Endothelial cell of umbilical vein (primary cell): ENCODE measurements at regions not wholly inside any gene's neighbourhood (a gene's known extent, or its start where the extent isn't known, plus 50 kb on each side); places are given as distances from the start of the nearest gene placed in this dataset.
"Not testable (repeated sequence)": the region's sequence is repeated elsewhere in the genome, so short reads cannot be mapped to it uniquely, and the experiment has no call there.

Experiments
- BruUV-seq: library from RNA; stranded (reverse); fragments of 400-500 nt; replicated peaks from 2 replicates; lab custom pipeline; 2021; lab: Mats Ljungman, UMichigan
- CTCF ChIA-PET: fragments of 300-600, 350-600 bp; sonication (Branson Sonifier 250); formaldehyde crosslinking; loops from one replicate; lab custom pipeline; 2021; ENCODE audit warnings: antibody characterized with exemption, inconsistent platforms; lab: Charles Lee
- POLR2A ChIA-PET: fragments of 300-600, 350-600 bp; sonication (Branson Sonifier 250); formaldehyde crosslinking; loops from one replicate; lab custom pipeline; 2021; ENCODE audit warnings: antibody characterized with exemption, inconsistent platforms; lab: Charles Lee
- DNase-seq: peaks from one replicate; pipeline ENCODE4 v3.0.0-alpha.2; 2011; ENCODE audit warnings: low read depth, low spot score
- FAIRE-seq: peaks from 2 replicates; lab custom pipeline; 2011; peaks lifted over from hg19 to GRCh38; lab: Jason Lieb, UNC
- H2AFZ ChIP-seq: 2 replicates; pipeline ENCODE4 v1.6.0; 2012; ENCODE audit warnings: low read depth, low read length, control low read depth, inconsistent platforms
- H3K27ac ChIP-seq: 2 replicates; pipeline ENCODE4 v1.5.1; 2011; ENCODE audit warnings: low read depth, mild to moderate bottlenecking, control low read depth, low read length, moderate library complexity; ENCODE audit not compliant: insufficient read depth
- H3K27me3 ChIP-seq, 2 experiments: 2 replicates each; pipeline versions ENCODE4 v1.6.0 to v1.6.1; 2011; ENCODE audit warnings: low read length in 2 of 2, mixed read lengths in 1 of 2; ENCODE audit not compliant: control insufficient read depth in 2 of 2, insufficient read depth in 2 of 2
- H3K36me3 ChIP-seq, 2 experiments: 2 replicates in 1 of 2; 3 replicates in 1 of 2; pipeline ENCODE4 v1.5.1; 2011; ENCODE audit warnings: low read length in 2 of 2, mild to moderate bottlenecking in 1 of 2, moderate library complexity in 1 of 2; ENCODE audit not compliant: control insufficient read depth in 2 of 2, insufficient read depth in 2 of 2; ENCODE audit errors: extremely low read depth in 1 of 2
- H3K4me1 ChIP-seq: 3 replicates; pipeline ENCODE4 v1.5.1; 2011; ENCODE audit warnings: mild to moderate bottlenecking, low read length; ENCODE audit not compliant: control insufficient read depth, insufficient read depth; ENCODE audit errors: extremely low read depth
- H3K4me2 ChIP-seq: 2 replicates; pipeline ENCODE4 v1.6.1; 2011; ENCODE audit warnings: low read length, control low read depth, mixed read lengths; ENCODE audit not compliant: insufficient read depth
- H3K4me3 ChIP-seq, 3 experiments: fragments of 200-600 bp in 1 of 3; sonication (generic), shearing (Covaris generic) in 1 of 3; replicated peaks in 1 of 3; 2 replicates each; pipeline ENCODE4 v1.5.1; 2011 to 2016; ENCODE audit warnings: control low read depth in 3 of 3, low read length in 3 of 3, mild to moderate bottlenecking in 2 of 3, inconsistent platforms in 1 of 3, low read depth in 1 of 3, moderate library complexity in 1 of 3; ENCODE audit not compliant: insufficient read depth in 1 of 3
- H3K79me2 ChIP-seq: 2 replicates; pipeline ENCODE4 v1.6.0; 2012; ENCODE audit warnings: low read length, inconsistent platforms; ENCODE audit not compliant: control insufficient read depth, insufficient read depth
- H3K9ac ChIP-seq: replicated peaks from 2 replicates; pipeline ENCODE3; 2011; ENCODE audit warnings: low read length, control low read depth; ENCODE audit not compliant: insufficient read depth; ENCODE audit errors: extremely low read depth
- H3K9me1 ChIP-seq: replicated peaks from 3 replicates; pipeline ENCODE4 v1.6.0; 2011; ENCODE audit warnings: mild to moderate bottlenecking, low read length; ENCODE audit not compliant: control insufficient read depth, insufficient read depth; ENCODE audit errors: extremely low read depth
- H3K9me3 ChIP-seq: replicated peaks from 2 replicates; pipeline ENCODE4 v1.5.1; 2012; ENCODE audit warnings: low read length, inconsistent platforms; ENCODE audit not compliant: control insufficient read depth, insufficient read depth
- H4K20me1 ChIP-seq: replicated peaks from 2 replicates; pipeline ENCODE3; 2011; ENCODE audit warnings: mild to moderate bottlenecking, low read length; ENCODE audit not compliant: control insufficient read depth, insufficient read depth; ENCODE audit errors: extremely low read depth
- CTCF ChIP-seq, 2 donors: IDR thresholded peaks; 1 replicate in 1 of 2; 2 replicates in 1 of 2; pipeline ENCODE4 v1.5.1; 2011; ENCODE audit warnings: low read length in 2 of 2, mild to moderate bottlenecking in 2 of 2, moderate library complexity in 2 of 2, control low read depth in 1 of 2, inconsistent platforms in 1 of 2, low read depth in 1 of 2; ENCODE audit not compliant: insufficient read depth in 1 of 2; ENCODE audit errors: extremely low read depth in 1 of 2
- EZH2 ChIP-seq: IDR thresholded peaks from 2 replicates; pipeline ENCODE4 v1.6.1; 2012; ENCODE audit warnings: borderline replicate concordance, low read depth, mild to moderate bottlenecking, moderate library complexity, low read length, inconsistent platforms; ENCODE audit not compliant: severe bottlenecking
- FOS ChIP-seq: IDR thresholded peaks from 2 replicates; pipeline ENCODE4 v1.6.1; 2011; ENCODE audit warnings: mild to moderate bottlenecking, low read length, moderate library complexity, borderline replicate concordance; ENCODE audit not compliant: insufficient read depth
- GATA2 ChIP-seq: IDR thresholded peaks from 2 replicates; pipeline ENCODE4 v1.7.0; 2011; ENCODE audit warnings: low read depth, mild to moderate bottlenecking, moderate library complexity, mixed read lengths, low read length; ENCODE audit not compliant: insufficient read length, insufficient read depth
- JUN ChIP-seq: IDR thresholded peaks from 2 replicates; pipeline ENCODE4 v1.6.1; 2011; ENCODE audit warnings: borderline replicate concordance, low read depth; ENCODE audit not compliant: insufficient read length, insufficient read depth
- MAX ChIP-seq: IDR thresholded peaks from 2 replicates; pipeline ENCODE4 v1.6.1; 2011; ENCODE audit not compliant: insufficient read depth, insufficient read length
- MYC ChIP-seq: IDR thresholded peaks from one replicate; pipeline ENCODE4 v1.6.1; 2011; ENCODE audit warnings: mild to moderate bottlenecking, low read depth, low read length
- POLR2A ChIP-seq: IDR thresholded peaks from 2 replicates; pipeline ENCODE4 v1.6.1; 2012; ENCODE audit warnings: low read depth, mild to moderate bottlenecking, control low read depth, low read length
- POLR2AphosphoS5 ChIP-seq: IDR thresholded peaks from 2 replicates; pipeline ENCODE4 v1.6.1; 2012; ENCODE audit warnings: low read depth, mild to moderate bottlenecking, control low read depth, low read length, moderate library complexity; ENCODE audit not compliant: insufficient read depth
- dilution Hi-C: fragments of 300-500 bp; cut with MboI; formaldehyde crosslinking; loops from one replicate; pipeline ENCODE4 v1.15.0; 2019; ENCODE audit warnings: low sequenced_read_pairs; ENCODE audit not compliant: extremely low pct_ligation_motif_present
- intact Hi-C: fragments of 100-400 bp; cut with micrococcal nuclease; formaldehyde crosslinking; loops from one replicate; pipeline ENCODE4 v1.10.0; 2022

- H2AFZ ChIP-seq, H3K4me3 ChIP-seq, FAIRE-seq, intact Hi-C loops, H3K9ac ChIP-seq, H3K4me2 ChIP-seq, H4K20me1 ChIP-seq, H3K27me3 ChIP-seq, H3K4me1 ChIP-seq, H3K9me1 ChIP-seq, H3K27ac ChIP-seq, H3K36me3 ChIP-seq, BruUV-seq, CTCF ChIA-PET, H3K9me3 ChIP-seq, DNase-seq, POLR2A ChIA-PET, H3K79me2 ChIP-seq, dilution Hi-C loops: not testable (repeated sequence)
These were observed 128.0 kb upstream of the ELOVL6 start for GRCh38 chr4:110326426-110326825.

GRCh38 chr4:110310795-110311194 lies 112.4 kb upstream of the ELOVL6 start:
- Histone ChIP-seq H3K79me2 (no peaks in the 10 kb centered on the region), H4K20me1 (no peaks in the 10 kb centered on the region), H3K36me3 (no peaks in the 10 kb centered on the region), H3K9me1 (no peaks in the 10 kb centered on the region), H3K27me3 (no peaks in the 10 kb centered on the region), H3K9ac (no peak overlapping the region), H3K9me3 (no peaks in the 10 kb centered on the region), H3K4me2 (no peak overlapping the region), H3K4me3 (no peak overlapping the region), H3K4me1 (no peaks in the 10 kb centered on the region), H2AFZ (no peak overlapping the region), H3K27ac (no peak overlapping the region)
- BruUV-seq = no TSS peak
- dilution Hi-C loops = no loop called here
- intact Hi-C loops = no loop called here
- TF ChIP-seq POLR2AphosphoS5 (no peak), MYC (no peak), FOS (no peak), MAX (no peak), POLR2A (no peak), JUN (no peak), EZH2 (no peak), GATA2 (no peak), CTCF (IDR thresholded peaks at IDR 0.05; ENCODE audit: extremely low read depth in 1 of 2, insufficient read depth in 1 of 2, low read depth in 1 of 2, low read length in 2 of 2) (no peak)
- FAIRE-seq (no peak), DNase-seq (no peak)
- POLR2A ChIA-PET = no interaction called here
- CTCF ChIA-PET = interaction anchor here (1.0 kb wide), 1 partner anchor 24 kb away, joined by 3 read pairs; no protein-coding TSS in a partner anchor
